Globus pallidus (tissue), 1 donor: ENCODE measurements at regions not wholly inside any gene's neighbourhood (a gene's known extent, or its start where the extent isn't known, plus 50 kb on each side); places are given as distances from the start of the nearest gene placed in this dataset.
"Not testable (repeated sequence)": the region's sequence is repeated elsewhere in the genome, so short reads cannot be mapped to it uniquely, and the experiment has no call there.

ENCODE experiments used
- DNase-seq: peaks from one replicate; pipeline ENCODE4 v3.0.0-alpha.2; 2015; ENCODE audit warnings: low spot score

DNA sequence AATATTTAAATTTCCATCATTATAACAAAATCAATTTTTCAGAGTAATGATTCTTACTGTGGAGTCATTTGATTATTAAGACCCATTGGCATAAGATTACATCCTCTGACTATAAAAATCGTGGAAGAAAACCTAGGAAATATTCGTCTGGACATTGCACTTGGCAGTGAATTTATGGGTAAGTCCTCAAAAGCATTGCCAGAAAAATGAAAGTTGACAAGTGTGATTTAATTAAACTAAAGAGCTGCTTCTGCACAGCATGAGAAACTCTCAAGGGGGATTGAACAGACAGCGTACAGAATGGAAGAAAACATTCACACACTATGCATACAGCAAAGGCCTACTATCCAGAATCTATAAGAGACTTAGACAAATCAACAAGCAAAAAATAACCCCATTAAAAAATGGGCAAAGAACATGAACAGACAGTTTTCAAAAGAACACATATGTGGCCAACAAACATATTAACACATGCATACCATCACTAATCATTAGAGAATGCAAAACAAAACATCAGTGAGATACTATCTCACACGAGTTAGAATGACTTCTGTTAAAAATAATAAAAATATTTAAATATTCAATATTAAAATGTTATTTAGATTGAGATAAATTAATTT is 111.4 kb downstream of the CCDC74A start:
- not testable (repeated sequence) for DNase-seq

DNA sequence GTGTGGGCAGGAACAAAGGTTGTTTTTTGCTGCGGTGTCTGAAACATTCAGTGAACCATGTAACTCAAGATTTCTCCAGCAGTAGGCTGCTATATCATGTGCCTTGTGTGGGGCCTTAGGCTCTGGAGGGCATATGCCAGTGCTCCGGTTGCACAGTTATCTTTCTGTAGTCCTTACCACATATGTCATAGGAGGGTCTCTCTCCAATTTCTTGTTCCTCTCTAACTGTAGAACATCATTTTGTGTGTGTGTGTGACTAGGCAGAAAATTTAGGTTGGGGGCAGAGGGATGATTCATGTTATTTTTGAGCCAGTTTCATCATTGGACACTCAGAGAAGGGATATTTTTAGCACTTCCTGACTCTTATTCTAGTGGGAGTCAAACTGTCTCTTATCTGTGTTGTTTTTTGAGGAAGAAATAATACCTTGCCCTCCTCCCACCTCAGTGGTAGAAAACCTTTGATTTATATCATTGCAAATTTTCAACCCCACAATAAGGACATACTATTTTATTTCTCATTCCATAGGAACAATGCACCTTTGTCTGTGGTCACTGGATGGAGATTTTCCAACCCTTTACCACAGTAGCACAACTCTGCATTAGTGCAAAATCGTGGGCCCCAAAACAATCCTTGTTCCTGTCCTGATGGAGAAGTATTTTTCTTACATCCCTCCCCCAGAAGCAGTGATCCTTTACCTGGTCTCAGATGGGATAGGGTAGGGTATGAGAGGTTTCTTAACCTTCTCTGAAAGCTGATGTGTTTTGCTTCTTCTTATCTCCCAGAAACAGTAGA is 113.9 kb downstream of the CCDC74A start:
- no peak for DNase-seq

DNA sequence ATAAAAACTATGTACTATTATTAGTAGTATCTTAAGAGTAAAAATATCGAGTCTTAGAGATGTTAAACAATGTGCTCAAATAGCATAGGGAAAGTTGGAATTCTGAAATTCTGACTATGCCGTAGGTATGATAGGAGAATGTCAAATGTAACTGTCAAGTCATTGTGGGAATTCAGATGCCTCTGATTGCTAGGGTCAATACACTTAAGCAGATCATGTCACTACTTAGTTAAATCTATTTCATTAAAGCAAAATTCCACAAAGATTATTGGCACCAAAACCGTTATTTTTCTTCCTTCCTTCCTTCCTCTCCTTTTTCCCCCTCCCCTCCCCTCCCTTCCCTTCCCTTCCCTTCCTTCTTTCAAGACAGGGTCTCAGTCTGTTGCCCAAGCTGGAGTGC is 115.5 kb downstream of the CCDC74A start:
- DNase-seq = not testable (repeated sequence)

- no peak for DNase-seq
Observed at GRCh38 chr2:131645177-131645765, 117.6 kb downstream of the CCDC74A start.

- not testable (repeated sequence) for DNase-seq
Observed at GRCh38 chr2:131646220-131646619, 118.5 kb downstream of the CCDC74A start.

GRCh38 chr2:131646669-131647297 is 119.1 kb downstream of the CCDC74A start:
- no peak for DNase-seq

DNA sequence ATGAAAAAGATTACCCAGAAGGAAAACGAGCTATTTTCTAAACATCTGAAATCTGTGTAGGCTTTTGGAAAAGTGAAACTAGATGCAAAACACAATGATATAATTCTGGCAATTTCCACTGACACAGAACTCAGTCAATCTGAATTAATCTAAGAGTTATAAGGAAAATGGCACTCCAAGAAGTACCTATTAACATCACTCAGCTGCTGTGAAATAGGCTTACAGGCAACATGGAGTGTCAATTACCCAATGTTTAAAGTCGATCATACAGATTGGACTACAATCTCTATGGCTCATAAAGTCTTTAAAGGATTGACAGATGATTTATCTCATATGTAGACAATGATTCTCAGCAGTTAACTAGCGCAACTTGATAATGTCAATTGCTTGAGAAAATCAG is 120.9 kb downstream of the CCDC74A start:
- not testable (repeated sequence) for DNase-seq

GRCh38 chr2:131652246-131652645 is 124.6 kb downstream of the CCDC74A start:
- not testable (repeated sequence) for DNase-seq

DNA sequence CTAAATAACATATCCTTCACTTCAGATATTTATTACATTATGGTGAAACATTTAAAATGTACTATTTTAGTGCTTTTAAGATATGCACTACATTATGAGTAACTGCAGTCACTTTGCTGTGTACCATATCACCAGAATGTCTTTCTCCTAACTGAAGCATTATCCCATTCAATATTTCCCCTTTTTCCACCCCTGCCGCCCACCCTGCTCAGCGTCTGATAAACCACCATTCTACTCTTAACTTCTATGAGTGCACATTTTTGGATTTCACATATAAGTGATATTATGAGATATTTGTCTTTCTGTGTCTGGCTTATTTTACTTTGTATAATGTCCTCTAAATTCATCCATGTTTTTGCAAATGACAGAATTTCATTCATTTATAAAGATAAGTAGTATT is 126.4 kb downstream of the CCDC74A start:
- not testable (repeated sequence) for DNase-seq

DNA sequence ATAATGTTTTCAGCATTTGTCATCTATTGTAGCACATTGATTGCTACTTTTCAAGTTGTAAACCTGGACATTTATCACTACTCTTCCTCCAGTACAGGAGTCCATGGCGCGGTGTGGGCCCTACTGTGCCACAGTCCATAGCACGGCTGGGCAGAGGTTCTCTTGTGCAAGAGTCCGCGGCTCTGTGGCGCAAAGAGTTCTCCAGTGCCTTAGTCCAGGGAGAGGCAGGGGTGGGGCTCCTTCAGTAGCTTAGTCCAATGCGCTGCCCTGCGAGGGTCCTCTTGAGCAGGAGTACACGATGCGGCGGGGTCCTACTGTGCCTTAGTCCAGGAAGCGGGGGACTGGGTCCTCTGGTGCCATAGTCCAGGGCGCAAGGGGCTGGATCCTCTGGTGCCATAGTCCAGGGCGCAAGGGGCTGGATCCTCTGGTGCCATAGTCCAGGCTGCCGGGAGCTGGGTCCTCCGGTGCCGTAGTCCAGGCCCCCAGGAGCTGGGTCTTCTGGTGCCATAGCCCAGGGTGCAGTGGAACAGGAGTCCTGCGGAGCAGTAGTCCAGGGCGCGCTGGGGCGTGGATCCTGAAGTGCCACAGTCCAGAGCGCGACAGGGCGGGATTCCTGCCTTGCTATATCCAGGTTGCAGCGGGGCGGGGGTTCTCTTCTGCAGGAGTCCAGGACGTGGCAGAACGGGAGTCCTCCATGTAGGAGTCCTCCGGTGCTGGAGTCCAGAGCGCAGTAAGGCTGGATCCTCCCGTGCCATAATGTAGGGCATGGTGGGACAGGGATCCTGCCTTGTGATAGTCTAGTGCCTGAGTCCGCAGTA is 129.3 kb downstream of the CCDC74A start:
- no peak for DNase-seq

DNA sequence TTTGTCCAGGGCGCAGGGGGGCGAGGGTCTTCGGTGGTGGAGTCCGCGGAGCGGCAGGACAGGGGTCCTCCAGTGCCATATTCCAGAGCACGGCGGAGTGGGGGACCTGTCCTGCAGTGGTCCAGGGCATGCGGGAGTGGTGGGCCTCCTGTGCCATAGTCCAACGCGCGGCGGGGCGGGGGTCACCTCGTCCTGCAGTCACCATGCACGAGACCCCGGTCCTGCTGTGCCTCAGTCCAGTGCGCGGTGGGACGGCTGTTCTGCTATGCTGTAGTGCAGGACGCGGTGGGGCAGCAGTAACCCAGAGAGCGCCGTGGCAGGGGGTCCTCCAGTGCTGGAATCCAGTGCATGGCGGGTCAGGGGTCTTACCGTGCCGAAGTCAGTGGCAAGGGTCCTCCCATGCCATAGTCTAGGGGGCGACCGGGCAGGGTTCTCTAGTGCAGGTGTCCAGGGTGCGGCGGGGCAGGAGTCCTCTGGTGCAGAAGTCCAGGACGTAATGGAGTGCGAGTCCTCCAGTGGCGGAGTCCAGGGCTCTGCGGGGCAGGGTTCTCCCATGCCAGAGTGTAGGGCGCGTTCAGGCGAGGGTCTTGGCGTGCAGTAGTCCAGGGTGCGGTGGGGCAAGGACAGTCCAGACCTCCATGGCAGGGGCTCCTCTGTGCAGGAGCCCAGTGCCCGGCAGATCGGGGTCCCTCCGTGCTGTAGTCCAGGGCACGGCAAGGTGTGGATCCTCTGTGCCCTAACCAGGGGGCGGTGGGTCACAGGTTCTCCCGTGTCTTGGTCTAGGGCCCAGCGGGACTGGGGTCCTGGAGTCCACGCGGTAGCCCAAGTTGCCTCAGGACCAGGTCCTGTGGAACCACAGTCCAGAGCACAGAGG is 130.4 kb downstream of the CCDC74A start:
- DNase-seq = no peak

- DNase-seq = no peak
Observed at GRCh38 chr2:131658769-131659131, 131.1 kb downstream of the CCDC74A start.

GRCh38 chr2:131659168-131659572 is 131.5 kb downstream of the CCDC74A start:
- DNase-seq = no peak

- not testable (repeated sequence) for DNase-seq
Observed at GRCh38 chr2:131661101-131661782, 133.6 kb downstream of the CCDC74A start.

DNA sequence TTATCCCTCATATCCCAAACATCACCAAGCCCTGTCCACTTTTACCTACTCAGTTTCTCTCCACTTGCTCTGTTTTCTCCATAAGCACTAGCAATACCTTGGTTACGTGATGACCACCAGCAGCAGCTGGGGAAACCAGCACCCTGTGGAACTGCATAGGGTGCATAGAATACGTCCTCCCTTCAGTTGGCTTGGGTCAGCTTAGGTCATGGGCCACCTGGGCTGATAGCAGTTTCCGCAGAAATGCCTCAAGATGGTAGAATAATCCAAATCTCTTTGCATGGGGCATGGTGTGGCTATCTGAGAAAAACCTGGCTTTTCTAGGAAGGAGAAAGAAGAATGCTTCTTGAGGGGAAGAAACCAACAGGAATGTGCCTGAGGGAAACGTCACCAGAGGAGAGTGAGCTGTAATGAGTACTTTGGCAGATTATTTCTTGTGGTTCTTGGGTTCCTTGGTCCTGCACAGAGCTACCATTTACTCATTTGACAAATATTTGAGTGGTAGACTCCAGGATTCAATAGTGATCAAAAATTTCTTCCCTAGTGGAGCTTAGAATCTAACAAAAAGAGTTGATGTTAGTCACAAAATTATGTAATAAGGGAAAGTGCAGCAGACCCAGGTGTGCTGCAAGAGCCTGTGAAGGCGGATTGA is 134.3 kb downstream of the CCDC74A start:
- not testable (repeated sequence) for DNase-seq

DNA sequence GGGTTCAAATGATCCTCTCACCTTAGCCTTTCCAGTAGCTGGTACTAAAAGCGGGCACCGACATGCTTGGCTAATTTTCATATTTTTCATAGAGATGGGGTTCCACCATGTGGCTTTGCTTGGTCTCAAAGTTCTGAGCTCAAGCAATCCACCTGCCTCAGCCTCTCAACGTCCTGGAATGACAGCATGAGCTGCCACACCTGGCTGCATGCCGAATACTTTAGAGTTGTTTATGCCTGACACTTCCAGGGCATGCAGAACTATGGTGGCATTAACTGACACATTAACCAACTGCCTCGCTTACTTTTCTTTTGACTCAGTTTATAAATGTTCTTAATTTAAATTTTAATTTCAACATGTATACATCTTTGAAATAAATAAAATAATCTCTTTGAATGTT is 135.8 kb downstream of the CCDC74A start:
- DNase-seq = not testable (repeated sequence)

- not testable (repeated sequence) for DNase-seq
Observed at GRCh38 chr2:131665716-131666115, 138.0 kb downstream of the CCDC74A start.

- not testable (repeated sequence) for DNase-seq
Observed at GRCh38 chr2:131668794-131669540, 141.3 kb downstream of the CCDC74A start.
